SIG-M5 treated with dmso at 0.1 percent for 504 hours (cell line): ENCODE measurements at regions not wholly inside any gene's neighbourhood (a gene's known extent, or its start where the extent isn't known, plus 50 kb on each side); places are given as distances from the start of the nearest gene placed in this dataset.

ENCODE experiments used
- DNase-seq: peaks from one replicate; lab custom pipeline; 2025; ENCODE audit not compliant: unreplicated experiment; lab: John Stamatoyannopoulos, UW

DNA sequence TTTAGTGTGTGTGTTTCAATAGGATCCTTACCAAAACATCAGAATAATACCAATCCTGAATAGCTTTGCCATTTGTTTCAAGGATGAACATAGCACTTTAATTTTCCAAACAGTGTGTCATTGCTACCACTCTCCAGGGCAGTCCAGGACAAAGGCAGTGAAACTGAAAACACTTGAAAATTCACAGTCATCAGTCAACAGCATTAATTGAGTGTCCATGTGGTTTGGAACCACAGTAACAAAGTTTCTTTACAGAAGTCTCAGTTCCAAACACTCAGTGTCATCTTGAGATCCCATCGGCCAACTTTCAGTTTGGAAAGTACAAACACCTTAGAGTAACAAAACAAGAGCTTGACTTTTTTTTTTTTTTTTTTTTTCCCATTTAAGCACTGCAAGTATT is 228.4 kb upstream of the SOX5 start:
- no peak for DNase-seq

DNA sequence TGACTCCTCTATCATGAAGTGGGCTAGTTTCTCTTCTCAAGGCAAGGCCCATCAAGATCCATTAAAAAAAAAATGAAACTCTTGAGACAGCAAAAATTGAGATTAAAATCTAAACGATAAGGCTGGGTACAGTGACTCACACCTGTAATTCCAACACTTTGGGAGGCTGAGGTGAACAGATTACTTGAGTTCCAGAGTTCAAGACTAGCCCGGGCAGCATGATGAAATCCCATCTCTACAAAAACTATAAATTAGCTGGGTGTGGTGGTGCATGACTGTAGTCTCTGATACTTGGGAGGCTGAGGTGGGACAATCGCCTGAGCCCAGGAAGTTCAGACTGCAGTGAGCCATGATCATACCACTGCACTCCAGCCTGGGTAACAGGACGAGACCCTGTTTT is 226.5 kb upstream of the SOX5 start:
- no peak for DNase-seq

GRCh38 chr12:24175284-24175683 is 225.8 kb upstream of the SOX5 start:
- no peak for DNase-seq

DNA sequence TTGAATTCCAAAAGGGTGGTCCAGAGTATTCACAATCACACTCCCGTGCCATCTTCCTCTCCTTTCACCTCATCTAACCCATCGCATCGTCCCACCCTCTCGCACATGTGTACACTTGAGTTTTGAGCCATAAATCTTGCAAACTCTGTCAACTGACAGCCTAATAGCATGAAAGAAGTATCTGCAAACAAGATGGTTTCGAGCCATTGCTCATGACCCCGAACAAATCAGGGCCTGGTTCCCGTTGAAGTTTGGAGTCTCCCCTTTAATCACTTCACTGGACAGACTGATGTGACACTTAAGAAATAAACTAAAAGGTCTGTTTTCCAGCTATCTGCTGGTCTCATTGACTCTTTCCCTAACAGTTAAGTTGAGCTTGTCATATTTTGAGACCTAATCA is 223.6 kb upstream of the SOX5 start:
- DNase-seq, result no peak

- no peak for DNase-seq
Measured at GRCh38 chr12:24172773-24173066, 223.2 kb upstream of the SOX5 start.

GRCh38 chr12:24172031-24172772 is 222.7 kb upstream of the SOX5 start:
- DNase-seq, result no peak

- no peak for DNase-seq
Measured at GRCh38 chr12:24155042-24155441, 205.6 kb upstream of the SOX5 start.

GRCh38 chr12:24153079-24153478 is 203.6 kb upstream of the SOX5 start:
- no peak for DNase-seq

DNA sequence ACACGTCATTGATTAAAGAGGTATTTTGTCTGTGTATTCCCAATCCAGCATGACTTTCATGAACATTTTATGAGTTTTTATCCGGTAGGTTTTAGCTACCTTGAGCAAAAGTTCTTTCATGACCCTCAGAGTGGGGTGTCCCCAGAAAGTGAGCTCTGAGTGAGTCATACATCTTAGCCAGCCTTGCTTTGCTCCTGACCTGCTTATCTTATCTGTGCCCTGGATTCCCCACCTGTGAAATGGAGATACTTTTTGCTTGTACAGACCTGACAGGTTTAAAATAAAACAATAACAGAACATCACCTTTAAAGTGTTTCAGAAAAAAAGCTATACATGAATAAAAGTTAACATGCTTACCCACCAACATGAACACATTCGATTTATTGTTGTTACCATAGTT is 202.8 kb upstream of the SOX5 start:
- no peak for DNase-seq

- no peak for DNase-seq
Measured at GRCh38 chr12:24143928-24144327, 194.5 kb upstream of the SOX5 start.

DNA sequence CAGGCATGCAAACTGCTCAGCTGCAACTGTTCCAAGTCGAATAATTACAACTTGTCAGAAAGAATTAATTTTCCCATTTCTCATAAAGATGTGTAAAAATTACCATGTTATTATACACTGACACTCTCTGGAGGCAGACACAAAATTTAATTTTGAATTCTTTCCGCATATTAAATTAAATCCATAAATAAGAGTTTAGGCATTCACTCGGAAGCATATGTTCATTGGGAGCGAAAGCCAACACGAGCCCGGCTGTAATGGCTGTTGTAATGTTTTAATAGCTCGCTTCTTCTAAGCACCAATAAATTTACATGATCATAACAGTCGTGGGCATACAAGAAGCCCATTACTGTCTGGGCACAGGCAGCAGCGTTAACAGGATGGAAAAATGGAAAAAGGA is 189.6 kb upstream of the SOX5 start:
- no peak for DNase-seq

DNA sequence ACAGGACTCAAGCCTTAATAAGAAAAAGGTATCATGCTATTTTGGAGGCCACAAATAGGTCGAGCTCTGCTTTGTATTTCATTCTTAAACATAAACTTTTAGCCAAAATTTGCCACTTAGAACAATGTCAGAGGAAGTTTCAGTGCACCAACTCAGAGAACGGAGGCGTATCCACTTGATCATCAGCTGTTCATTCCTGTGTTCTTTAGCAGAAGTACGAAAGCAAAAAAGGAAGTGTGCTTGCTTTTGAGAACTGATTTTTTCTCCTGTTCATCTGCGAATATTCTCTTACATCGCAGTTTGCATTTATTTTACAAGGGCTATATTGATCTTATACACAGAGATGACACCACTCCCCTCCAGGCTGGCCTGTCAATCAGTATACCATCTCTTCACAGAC is 188.6 kb upstream of the SOX5 start:
- no peak for DNase-seq

GRCh38 chr12:24135158-24135850 is 185.8 kb upstream of the SOX5 start:
- no peak for DNase-seq

- no peak for DNase-seq
Measured at GRCh38 chr12:24134092-24134491, 184.6 kb upstream of the SOX5 start.

GRCh38 chr12:24133384-24133783 is 183.9 kb upstream of the SOX5 start:
- no peak for DNase-seq

DNA sequence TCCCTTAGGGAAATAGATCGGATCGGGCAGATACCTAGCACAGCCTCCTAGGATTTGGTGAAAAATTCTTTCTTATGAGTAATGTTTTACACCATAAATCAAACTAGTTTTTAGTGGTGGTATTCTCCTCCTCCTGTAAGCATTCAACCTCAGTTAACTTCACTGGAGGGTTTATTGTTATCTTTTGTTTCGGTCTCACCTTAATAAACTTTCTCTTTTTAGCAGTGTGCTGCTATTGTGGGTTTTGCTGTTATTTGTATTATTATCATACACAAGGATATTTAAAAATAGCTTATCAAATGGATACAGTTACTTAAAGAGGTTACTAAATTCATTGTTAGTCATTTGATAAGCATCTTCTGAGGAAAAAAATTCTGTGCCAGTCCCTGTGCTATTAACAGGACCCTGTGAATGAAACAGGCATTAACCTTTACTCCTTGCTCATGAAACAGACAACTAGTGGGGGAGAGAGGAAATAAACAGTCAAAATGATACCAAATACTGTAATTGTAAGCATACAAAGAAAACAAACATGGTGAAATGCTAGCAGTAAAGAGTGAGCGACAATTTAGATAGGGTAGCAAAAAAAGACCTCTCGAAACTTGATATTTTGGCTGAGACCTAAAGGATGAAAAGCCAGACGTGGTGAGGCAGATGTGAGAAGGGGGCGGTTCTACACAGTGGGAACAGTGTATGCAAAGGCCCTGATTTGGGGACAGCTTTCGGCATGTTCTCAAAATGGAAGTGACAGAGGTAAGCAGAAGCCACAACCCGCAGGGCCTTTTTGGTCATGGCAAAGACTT is 178.7 kb upstream of the SOX5 start:
- no peak for DNase-seq

DNA sequence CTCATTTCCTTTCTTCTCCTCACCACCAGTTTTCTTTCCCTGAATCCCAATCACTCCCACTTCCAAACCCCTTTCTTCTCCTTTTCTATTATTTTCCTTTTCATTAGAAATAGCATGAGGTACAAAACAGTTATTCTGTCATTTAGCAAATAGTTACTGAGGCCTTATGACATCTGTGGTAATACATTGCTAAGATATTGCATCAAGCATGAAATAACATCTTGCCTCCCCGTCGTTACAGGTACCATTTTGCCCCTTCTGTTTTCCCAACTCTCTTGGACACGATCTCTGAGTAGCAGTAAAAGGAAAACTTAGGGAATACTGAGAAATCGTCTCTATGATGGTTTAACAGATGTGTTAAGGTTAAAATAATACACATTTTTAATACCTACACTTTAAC is 175.8 kb upstream of the SOX5 start:
- DNase-seq, result no peak

- no peak for DNase-seq
Measured at GRCh38 chr12:24121911-24122310, 172.4 kb upstream of the SOX5 start.

DNA sequence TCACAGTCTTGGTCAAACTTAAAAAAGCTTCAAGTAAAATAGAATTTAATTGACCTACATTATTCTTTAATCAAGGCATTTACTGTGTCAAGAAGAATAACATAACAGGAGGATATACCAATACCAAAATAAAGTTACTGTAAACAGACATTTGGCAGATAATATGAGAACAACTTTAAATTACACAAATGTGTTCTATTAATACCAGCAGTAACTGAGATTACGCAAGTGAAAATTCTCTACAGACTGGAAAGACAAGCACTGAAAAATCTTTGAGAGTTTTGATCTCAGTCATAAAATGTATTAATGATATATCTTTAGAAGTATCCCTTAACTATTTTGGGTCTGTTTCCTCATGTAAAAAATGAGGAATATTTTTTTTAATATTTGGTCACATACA is 169.2 kb upstream of the SOX5 start:
- no peak for DNase-seq

GRCh38 chr12:24116548-24116947 is 167.1 kb upstream of the SOX5 start:
- no peak for DNase-seq

- no peak for DNase-seq
Measured at GRCh38 chr12:24113701-24114100, 164.2 kb upstream of the SOX5 start.

- DNase-seq, result no peak
Measured at GRCh38 chr12:24111616-24112015, 162.1 kb upstream of the SOX5 start.
